Fibroblast of lung (primary cell): ENCODE measurements at regions not wholly inside any gene's neighbourhood (a gene's known extent, or its start where the extent isn't known, plus 50 kb on each side); places are given as distances from the start of the nearest gene placed in this dataset.

Source experiments
- DNase-seq, 2 donors: peaks; one replicate each; pipeline versions ENCODE4 v3.0.0 to v3.0.0-alpha.2; 2010; ENCODE audit warnings: low read depth in 2 of 2
- H2AFZ ChIP-seq: 2 replicates; pipeline ENCODE4 v1.5.1; 2012; ENCODE audit warnings: low read length, control low read depth, inconsistent platforms
- H3K27ac ChIP-seq: 2 replicates; pipeline ENCODE4 v1.5.1; 2011; ENCODE audit warnings: low read length, control low read depth; ENCODE audit not compliant: insufficient read depth
- H3K27me3 ChIP-seq: 2 replicates; pipeline ENCODE4 v1.5.1; 2011; ENCODE audit warnings: mild to moderate bottlenecking, low read length; ENCODE audit not compliant: control insufficient read depth, insufficient read depth
- H3K36me3 ChIP-seq: 2 replicates; pipeline ENCODE4 v1.5.1; 2011; ENCODE audit warnings: low read length; ENCODE audit not compliant: control insufficient read depth, insufficient read depth
- H3K4me1 ChIP-seq: 2 replicates; pipeline ENCODE4 v1.5.1; 2011; ENCODE audit warnings: low read length; ENCODE audit not compliant: control insufficient read depth, insufficient read depth; ENCODE audit errors: extremely low read depth
- H3K4me2 ChIP-seq: 2 replicates; pipeline ENCODE4 v1.5.1; 2011; ENCODE audit warnings: low read length, control low read depth; ENCODE audit not compliant: insufficient read depth; ENCODE audit errors: extremely low read depth
- H3K4me3 ChIP-seq, 4 experiments: fragments of 200-600 bp in 1 of 4; sonication (generic) in 1 of 4; replicated peaks in 1 of 4; 2 replicates each; pipeline ENCODE4 v1.5.1; 2011 to 2016; ENCODE audit warnings: low read length in 4 of 4, low read depth in 3 of 4, mild to moderate bottlenecking in 3 of 4, control low read depth in 2 of 4, inconsistent platforms in 1 of 4, mixed read lengths in 1 of 4; ENCODE audit not compliant: insufficient read depth in 1 of 4; ENCODE audit errors: control extremely low read depth in 1 of 4
- H3K79me2 ChIP-seq: 2 replicates; pipeline ENCODE4 v1.5.1; 2012; ENCODE audit warnings: mild to moderate bottlenecking, low read length, inconsistent platforms; ENCODE audit not compliant: control insufficient read depth, insufficient read depth
- H3K9ac ChIP-seq: 2 replicates; pipeline ENCODE4 v1.5.1; 2011; ENCODE audit warnings: mild to moderate bottlenecking, low read length, control low read depth; ENCODE audit not compliant: insufficient read depth
- H3K9me3 ChIP-seq: 2 replicates; pipeline ENCODE4 v1.5.1; 2012; ENCODE audit warnings: low read depth, low read length; ENCODE audit not compliant: control insufficient read depth, insufficient read depth
- H4K20me1 ChIP-seq: 2 replicates; pipeline ENCODE4 v1.5.1; 2011; ENCODE audit warnings: low read length; ENCODE audit not compliant: control insufficient read depth, insufficient read depth; ENCODE audit errors: extremely low read depth
- CTCF ChIP-seq, 2 donors: IDR thresholded peaks in 1 of 2; conservative IDR thresholded peaks in 1 of 2; 1 replicate in 1 of 2; 2 replicates in 1 of 2; pipeline ENCODE4 v1.5.1; 2011 to 2012; ENCODE audit warnings: low read length in 2 of 2, control low read depth in 1 of 2, inconsistent platforms in 1 of 2, low read depth in 1 of 2, mild to moderate bottlenecking in 1 of 2
- EZH2 ChIP-seq: IDR thresholded peaks from 2 replicates; pipeline ENCODE4 v1.5.1; 2012; ENCODE audit warnings: low read length, control low read depth, mild to moderate bottlenecking; ENCODE audit errors: missing control alignments

DNA sequence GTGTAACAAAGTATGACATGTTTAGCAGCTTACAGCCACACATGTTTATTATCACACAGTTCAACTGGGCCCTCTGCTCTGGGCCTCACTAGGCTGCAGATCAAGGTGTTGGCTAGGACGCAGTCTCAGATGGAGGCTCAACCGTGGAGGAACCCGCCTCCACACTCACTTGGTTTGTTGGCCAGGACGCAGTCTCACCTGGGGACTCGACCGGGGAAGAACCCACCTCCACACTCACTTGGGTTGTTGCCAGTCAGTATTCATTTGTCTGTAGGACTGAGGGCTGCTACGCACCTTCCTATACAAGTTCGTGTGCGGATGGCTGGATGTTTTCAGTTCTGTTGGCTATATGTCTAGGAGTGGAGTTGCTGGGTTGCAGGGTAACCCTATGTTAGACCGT, 240.7 kb upstream of the CIBAR2 start:
- TF ChIP-seq CTCF (conservative IDR thresholded peaks at IDR 0.05 in 1 of 2, IDR thresholded peaks at IDR 0.05 in 1 of 2; ENCODE audit: low read depth in 1 of 2, low read length in 2 of 2) (no peak), EZH2 (no peak)
- Histone ChIP-seq H3K27me3 (no peaks in the 10 kb centered on the region), H3K4me2 (no peak overlapping the region), H2AFZ (no peak overlapping the region), H3K4me1 (peaks cover 6% of the 10 kb centered on the region), H3K9ac (no peak overlapping the region), H3K27ac (no peak overlapping the region), H3K36me3 (peaks cover under 1% of the 10 kb centered on the region), H4K20me1 (no peaks in the 10 kb centered on the region), H3K79me2 (no peaks in the 10 kb centered on the region), H3K9me3 (no peaks in the 10 kb centered on the region), H3K4me3 (no peak overlapping the region)
- DNase-seq: no peak

DNA sequence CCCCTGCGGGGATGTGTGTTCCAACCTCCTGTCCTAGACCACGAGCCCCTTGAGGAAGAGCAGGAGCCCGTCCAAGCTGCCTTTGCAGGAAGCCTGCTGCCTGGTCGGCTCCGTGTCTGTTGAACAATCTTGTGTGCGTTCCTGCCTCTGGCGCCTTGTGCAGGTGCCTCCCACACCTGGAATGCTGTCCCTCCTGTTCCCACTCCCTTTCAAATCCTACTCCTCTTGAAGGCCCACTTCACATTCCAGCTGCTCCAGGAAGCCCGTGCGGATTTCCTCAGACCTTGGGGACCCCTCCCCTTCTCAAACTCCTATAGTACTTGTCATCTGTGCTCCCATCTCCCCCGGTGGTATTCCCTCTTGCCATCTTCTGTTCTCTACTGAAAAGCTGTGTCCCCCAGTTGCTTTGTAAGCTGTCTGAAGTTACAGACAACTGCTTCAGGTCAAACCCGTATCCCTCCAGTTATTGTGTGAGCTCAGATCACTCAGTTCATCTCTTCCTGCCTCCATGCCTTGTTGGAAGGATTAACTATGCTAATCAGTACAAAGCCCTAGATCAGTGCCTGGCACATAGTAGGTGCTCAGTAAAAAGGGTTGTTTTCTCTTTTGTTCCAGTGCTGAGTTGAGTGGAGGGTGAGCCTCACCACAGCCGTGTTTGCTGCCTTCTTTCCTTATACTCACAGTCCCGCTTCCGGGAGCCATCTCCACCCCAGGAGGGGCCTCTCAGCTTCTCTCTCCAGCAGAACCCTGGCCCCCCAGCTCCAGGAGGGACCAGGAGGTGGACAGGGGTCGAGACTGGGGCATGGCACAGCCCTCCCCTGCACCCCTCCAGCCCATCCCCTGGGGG, 241.8 kb upstream of the CIBAR2 start:
- Histone ChIP-seq H3K9ac (no peak overlapping the region), H4K20me1 (no peaks in the 10 kb centered on the region), H3K27ac (no peak overlapping the region), H2AFZ (no peak overlapping the region), H3K4me3 (no peak overlapping the region), H3K27me3 (no peaks in the 10 kb centered on the region), H3K4me1 (peaks cover 8% of the 10 kb centered on the region), H3K4me2 (no peak overlapping the region), H3K36me3 (peaks cover 1% of the 10 kb centered on the region), H3K9me3 (no peaks in the 10 kb centered on the region), H3K79me2 (no peaks in the 10 kb centered on the region)
- TF ChIP-seq CTCF (conservative IDR thresholded peaks at IDR 0.05 in 1 of 2, IDR thresholded peaks at IDR 0.05 in 1 of 2; ENCODE audit: low read depth in 1 of 2, low read length in 2 of 2): no peak
- no peak for DNase-seq

GRCh38 chr16:85354686-85355514, 242.6 kb upstream of the CIBAR2 start:
- Histone ChIP-seq H2AFZ (no peak overlapping the region), H3K36me3 (peaks cover 1% of the 10 kb centered on the region), H3K4me2 (no peak overlapping the region), H3K9me3 (no peaks in the 10 kb centered on the region), H4K20me1 (no peaks in the 10 kb centered on the region), H3K4me1 (peaks cover 13% of the 10 kb centered on the region), H3K27ac (no peak overlapping the region), H3K27me3 (no peaks in the 10 kb centered on the region), H3K4me3 (no peak overlapping the region), H3K79me2 (no peaks in the 10 kb centered on the region), H3K9ac (no peak overlapping the region)
- DNase-seq: peak; percentile 74 to 87
- TF ChIP-seq EZH2: no peak
